HCT116 (cell line): ENCODE measurements at regions not wholly inside any gene's neighbourhood (a gene's known extent, or its start where the extent isn't known, plus 50 kb on each side); places are given as distances from the start of the nearest gene placed in this dataset.

ENCODE experiments used
- ATAC-seq: fragments of 200-7000 bp; cut with Tn5 transposase; 2 replicates; pipeline ENCODE4 v1.9.1; 2020; ENCODE audit warnings: mild to moderate bottlenecking, moderate library complexity
- BruUV-seq: library from RNA; stranded (reverse); fragments of 400-500 nt; replicated peaks from 2 replicates; lab custom pipeline; 2021; lab: Mats Ljungman, UMichigan
- CTCF ChIA-PET: fragments of 300-600 bp; sonication (Branson Sonifier 250); formaldehyde crosslinking; loops from one replicate; lab custom pipeline; 2021; ENCODE audit warnings: antibody characterized with exemption; lab: Charles Lee
- POLR2A ChIA-PET: fragments of 300-600, 350-600 bp; sonication (Branson Sonifier 250); formaldehyde crosslinking; loops from one replicate; lab custom pipeline; 2021; ENCODE audit warnings: antibody characterized with exemption; lab: Charles Lee
- RAD21 ChIA-PET, 2 experiments: fragments of 300-600 bp; sonication (Branson Sonifier 250); formaldehyde crosslinking; loops; one replicate each; lab custom pipeline; 2023; ENCODE audit warnings: low total read pairs in 2 of 2; ENCODE audit not compliant: uncharacterized antibody in 2 of 2, unreplicated experiment in 2 of 2, low non-redundant PET in 1 of 2; lab: Charles Lee
- DNase-seq: peaks from one replicate; pipeline ENCODE4 v3.0.0-alpha.2; 2010; ENCODE audit warnings: low read depth, low spot score
- H2AFZ ChIP-seq: fragments of 200-600 bp; shearing (Covaris generic), sonication (generic); 2 replicates; pipeline ENCODE4 v1.6.1; 2017; ENCODE audit warnings: low read depth, mixed run types, mixed read lengths, antibody characterized with exemption, low read length; ENCODE audit not compliant: poor library complexity, severe bottlenecking
- H3K27ac ChIP-seq: 2 replicates; pipeline ENCODE4 v1.5.1; 2012; ENCODE audit warnings: low read depth, low read length
- H3K27me3 ChIP-seq: fragments of 200-600 bp; sonication (generic); 2 replicates; pipeline ENCODE4 v1.6.1; 2016; ENCODE audit warnings: mixed run types, low read length, mixed read lengths; ENCODE audit not compliant: insufficient read depth
- H3K36me3 ChIP-seq, 2 experiments: fragments of 200-500 bp in 1 of 2; fragments of 200-600 bp in 1 of 2; sonication (Bioruptor generic) in 1 of 2; sonication (generic) in 1 of 2; 2 replicates each; pipeline versions ENCODE4 v1.5.1 to v1.6.1; 2014 to 2016; ENCODE audit warnings: low read length in 2 of 2, inconsistent platforms in 1 of 2, mixed read lengths in 1 of 2, mixed run types in 1 of 2; ENCODE audit not compliant: insufficient read depth in 2 of 2, control insufficient read depth in 1 of 2
- H3K4me1 ChIP-seq, 2 experiments: fragments of 200-600 bp in 1 of 2; sonication (generic) in 1 of 2; 2 replicates each; pipeline versions ENCODE4 v1.5.1 to v1.6.1; 2012 to 2017; ENCODE audit warnings: low read length in 2 of 2, inconsistent platforms in 1 of 2, mild to moderate bottlenecking in 1 of 2, mixed read lengths in 1 of 2, mixed run types in 1 of 2, moderate library complexity in 1 of 2; ENCODE audit not compliant: insufficient read depth in 2 of 2, control insufficient read depth in 1 of 2
- H3K4me2 ChIP-seq: fragments of 200-600 bp; sonication (generic); 2 replicates; pipeline ENCODE4 v1.6.1; 2017; ENCODE audit warnings: mixed run types, low read length, mixed read lengths
- H3K4me3 ChIP-seq, 2 experiments: fragments of 200-600 bp in 1 of 2; sonication (generic) in 1 of 2; replicated peaks in 1 of 2; 2 replicates each; pipeline ENCODE4 v1.5.1; 2011 to 2016; ENCODE audit warnings: low read length in 2 of 2, control low read depth in 1 of 2, low read depth in 1 of 2, mild to moderate bottlenecking in 1 of 2, mixed read lengths in 1 of 2, mixed run types in 1 of 2
- H3K79me2 ChIP-seq: fragments of 200-600 bp; sonication (generic); 2 replicates; pipeline ENCODE4 v1.6.1; 2017; ENCODE audit warnings: mild to moderate bottlenecking, mixed run types, low read length, moderate library complexity, mixed read lengths; ENCODE audit not compliant: insufficient read depth
- H3K9ac ChIP-seq: fragments of 200-600 bp; sonication (generic); 2 replicates; pipeline ENCODE4 v1.6.1; 2016; ENCODE audit warnings: low read length, mixed read lengths
- H3K9me2 ChIP-seq: fragments of 200-600 bp; sonication (generic), shearing (Covaris generic); 2 replicates; pipeline ENCODE4 v1.6.1; 2017; ENCODE audit warnings: mixed run types, mild to moderate bottlenecking, moderate library complexity; ENCODE audit not compliant: insufficient read depth
- H3K9me3 ChIP-seq, 2 experiments: fragments of 200-500 bp in 1 of 2; fragments of 200-600 bp in 1 of 2; sonication (Bioruptor generic) in 1 of 2; sonication (generic) in 1 of 2; 2 replicates each; pipeline ENCODE4 v1.6.1; 2014 to 2017; ENCODE audit warnings: low read length in 2 of 2, mixed read lengths in 2 of 2, inconsistent platforms in 1 of 2, low read depth in 1 of 2, mild to moderate bottlenecking in 1 of 2, mixed run types in 1 of 2, moderate library complexity in 1 of 2; ENCODE audit not compliant: control insufficient read depth in 1 of 2, insufficient read depth in 1 of 2
- H4K20me1 ChIP-seq: fragments of 200-600 bp; sonication (generic), shearing (Covaris generic); 2 replicates; pipeline ENCODE4 v1.6.1; 2017; ENCODE audit warnings: mixed run types, mild to moderate bottlenecking, moderate library complexity; ENCODE audit not compliant: insufficient read depth
- ATF3 ChIP-seq: IDR thresholded peaks from 2 replicates; pipeline ENCODE4 v1.6.1; 2012
- CBX3 ChIP-seq: IDR thresholded peaks from 2 replicates; pipeline ENCODE4 v1.6.1; 2012; ENCODE audit warnings: low read depth
- CEBPB ChIP-seq: IDR thresholded peaks from 2 replicates; pipeline ENCODE4 v1.6.1; 2012; ENCODE audit warnings: low read depth
- CTCF ChIP-seq, 3 experiments: fragments of 200-600 bp in 1 of 3; sonication (generic) in 1 of 3; IDR thresholded peaks in 2 of 3; conservative IDR thresholded peaks in 1 of 3; 2 replicates each; pipeline ENCODE4 v1.5.1; 2012 to 2017; ENCODE audit warnings: low read depth in 2 of 3, low read length in 2 of 3, antibody characterized with exemption in 1 of 3, borderline replicate concordance in 1 of 3, control low read depth in 1 of 3, mild to moderate bottlenecking in 1 of 3, mixed read lengths in 1 of 3, mixed run types in 1 of 3, moderate library complexity in 1 of 3; ENCODE audit not compliant: insufficient read depth in 1 of 3
- EGR1 ChIP-seq: IDR thresholded peaks from 2 replicates; pipeline ENCODE4 v1.6.1; 2012; ENCODE audit warnings: low read depth
- ELF1 ChIP-seq: IDR thresholded peaks from 2 replicates; pipeline ENCODE4 v1.6.1; 2012; ENCODE audit warnings: low read depth, borderline replicate concordance
- JUND ChIP-seq: IDR thresholded peaks from 2 replicates; pipeline ENCODE4 v1.6.1; 2012
- MAX ChIP-seq: IDR thresholded peaks from 2 replicates; pipeline ENCODE4 v1.6.1; 2012
- POLR2A ChIP-seq: IDR thresholded peaks from 2 replicates; pipeline ENCODE4 v1.7.0; 2011; ENCODE audit warnings: borderline replicate concordance; ENCODE audit not compliant: insufficient read depth, insufficient read length; ENCODE audit errors: extremely low read depth
- RAD21 ChIP-seq: IDR thresholded peaks from 2 replicates; pipeline ENCODE4 v1.6.1; 2012; ENCODE audit warnings: low read depth, mild to moderate bottlenecking
- REST ChIP-seq: IDR thresholded peaks from 2 replicates; pipeline ENCODE4 v1.6.1; 2012; ENCODE audit warnings: low read depth
- SIN3A ChIP-seq: IDR thresholded peaks from 2 replicates; pipeline ENCODE4 v1.6.1; 2012; ENCODE audit warnings: low read depth
- SP1 ChIP-seq: IDR thresholded peaks from 2 replicates; pipeline ENCODE4 v1.6.1; 2012; ENCODE audit warnings: low read depth
- TCF7L2 ChIP-seq: IDR thresholded peaks from 2 replicates; pipeline ENCODE4 v1.7.0; 2011; ENCODE audit warnings: borderline replicate concordance, inconsistent platforms; ENCODE audit not compliant: insufficient read depth, insufficient read length; ENCODE audit errors: extremely low read depth
- YY1 ChIP-seq: IDR thresholded peaks from 2 replicates; pipeline ENCODE4 v1.6.1; 2011; ENCODE audit warnings: low read length, low read depth, moderate library complexity, mild to moderate bottlenecking; ENCODE audit not compliant: insufficient replicate concordance; ENCODE audit errors: extremely low read depth
- ZNF274 ChIP-seq: fragments of 200-500 bp; sonication (Bioruptor generic); IDR thresholded peaks from 2 replicates; pipeline ENCODE4 v1.6.1; 2014; ENCODE audit warnings: mild to moderate bottlenecking, low read depth, low read length, inconsistent platforms
- intact Hi-C: fragments of 100-400 bp; cut with micrococcal nuclease; formaldehyde crosslinking; loops from 2 replicates; pipeline ENCODE4 v1.10.0; 2022

GRCh38 chr2:142758973-142759372 lies 118.5 kb upstream of the KYNU start:
- no peaks in the 10 kb centered on the region for H3K9me3 ChIP-seq
- H3K36me3 ChIP-seq, result no peaks in the 10 kb centered on the region
- TF ChIP-seq ZNF274 (no peak), YY1 (no peak)
- no peaks in the 10 kb centered on the region for H3K9me2 ChIP-seq
- no peaks in the 10 kb centered on the region for H4K20me1 ChIP-seq
- H3K4me2 ChIP-seq, result no peak overlapping the region
- ChIA-PET RAD21 (no interaction called here), CTCF (no interaction called here), POLR2A (no interaction called here)
- H2AFZ ChIP-seq, result no peak overlapping the region
- BruUV-seq, result no TSS peak
- H3K79me2 ChIP-seq, result no peaks in the 10 kb centered on the region
- DNase-seq, result no peak
- no peaks in the 10 kb centered on the region for H3K27me3 ChIP-seq
- H3K9ac ChIP-seq, result no peak overlapping the region
- no peak for ATAC-seq
- H3K4me3 ChIP-seq, result no peak overlapping the region
- no peak overlapping the region for H3K27ac ChIP-seq
- no peaks in the 10 kb centered on the region for H3K4me1 ChIP-seq
- intact Hi-C loops, result no loop called here

- Histone ChIP-seq H3K9ac (no peak overlapping the region), H3K27ac (no peak overlapping the region), H3K9me3 (no peaks in the 10 kb centered on the region), H4K20me1 (no peaks in the 10 kb centered on the region), H2AFZ (no peak overlapping the region), H3K27me3 (no peaks in the 10 kb centered on the region), H3K4me1 (no peaks in the 10 kb centered on the region), H3K79me2 (no peaks in the 10 kb centered on the region), H3K9me2 (no peaks in the 10 kb centered on the region), H3K4me3 (no peak overlapping the region), H3K4me2 (no peak overlapping the region), H3K36me3 (no peaks in the 10 kb centered on the region)
- ATAC-seq, result no peak
- ChIA-PET CTCF (no interaction called here), POLR2A (no interaction called here), RAD21 (no interaction called here)
- BruUV-seq, result no TSS peak
- TF ChIP-seq MAX, result no peak
- no peak for TF ChIP-seq POLR2A
- no peak for TF ChIP-seq RAD21
- no peak for TF ChIP-seq TCF7L2
- TF ChIP-seq REST, result no peak
- TF ChIP-seq EGR1, result no peak
- no peak for TF ChIP-seq ZNF274
- TF ChIP-seq CTCF (IDR thresholded peaks at IDR 0.05 in 2 of 3, conservative IDR thresholded peaks at IDR 0.05 in 1 of 3; ENCODE audit: borderline replicate concordance in 1 of 3, insufficient read depth in 1 of 3, low read depth in 2 of 3, low read length in 2 of 3), result no peak
- TF ChIP-seq JUND, result no peak
- no peak for TF ChIP-seq ATF3
- no peak for TF ChIP-seq SP1
- no peak for TF ChIP-seq CBX3
- no peak for TF ChIP-seq CEBPB
- TF ChIP-seq ELF1, result no peak
- TF ChIP-seq SIN3A, result no peak
- no peak for DNase-seq
- intact Hi-C loops, result no loop called here
Measured at GRCh38 chr2:142757111-142757510, 120.4 kb upstream of the KYNU start.
